GM12864 (cell line): ENCODE measurements at regions not wholly inside any gene's neighbourhood (a gene's known extent, or its start where the extent isn't known, plus 50 kb on each side); places are given as distances from the start of the nearest gene placed in this dataset.
"Not testable (repeated sequence)": the region's sequence is repeated elsewhere in the genome, so short reads cannot be mapped to it uniquely, and the experiment has no call there.

ENCODE experiments used
- DNase-seq: peaks from one replicate; pipeline ENCODE4 v3.0.0-alpha.2; 2011; ENCODE audit warnings: low read depth
- H3K4me3 ChIP-seq: 2 replicates; pipeline ENCODE4 v1.5.1; 2011; ENCODE audit warnings: mild to moderate bottlenecking, low read depth, low read length, control low read depth
- TF ChIP-seq, protein P1 (sequence below): IDR thresholded peaks from 2 replicates; pipeline ENCODE4 v1.5.1; 2011; ENCODE audit warnings: low read depth, mild to moderate bottlenecking, moderate library complexity, low read length, control low read depth, inconsistent platforms; ENCODE audit errors: missing control alignments

DNA sequence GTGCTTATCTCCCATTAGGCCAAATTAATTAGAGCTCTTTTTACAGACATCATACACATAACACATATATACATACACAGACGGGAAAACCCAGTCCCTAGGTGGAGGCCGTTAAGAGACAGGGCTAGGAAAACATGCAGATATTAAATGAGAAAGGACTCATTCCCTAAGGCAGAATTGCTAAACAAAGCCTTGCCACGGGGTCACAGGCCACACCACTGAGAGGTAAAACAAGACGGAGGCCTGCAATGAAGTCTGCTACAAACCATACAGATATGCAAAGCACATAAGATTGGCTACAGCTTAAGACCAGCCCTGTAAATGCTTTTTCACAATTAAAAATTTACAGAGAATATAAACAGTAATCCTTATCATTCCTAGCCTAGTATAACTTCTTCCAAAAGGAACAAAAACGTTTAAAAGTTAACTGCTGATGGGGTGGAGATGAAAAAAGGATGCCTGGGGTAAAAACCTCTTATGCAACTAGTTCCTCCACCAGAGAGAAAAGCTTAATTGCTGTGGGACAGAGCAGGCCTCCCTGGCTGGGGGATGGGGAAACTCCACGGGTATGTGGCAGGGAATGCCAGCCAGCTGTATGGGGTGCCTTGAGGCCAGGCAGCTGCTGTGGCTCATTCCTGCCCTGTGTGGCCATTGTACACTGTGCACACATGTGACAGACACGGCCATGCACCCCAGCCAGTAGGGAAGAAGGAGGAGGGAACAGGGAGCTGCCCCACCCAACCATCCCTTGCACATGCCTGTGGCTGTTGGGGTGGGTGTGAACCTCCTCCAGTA, 481.4 kb upstream of the LMCD1 start:
- DNase-seq, result no peak
- H3K4me3 ChIP-seq, result no peak overlapping the region
- TF ChIP-seq, protein P1, sequence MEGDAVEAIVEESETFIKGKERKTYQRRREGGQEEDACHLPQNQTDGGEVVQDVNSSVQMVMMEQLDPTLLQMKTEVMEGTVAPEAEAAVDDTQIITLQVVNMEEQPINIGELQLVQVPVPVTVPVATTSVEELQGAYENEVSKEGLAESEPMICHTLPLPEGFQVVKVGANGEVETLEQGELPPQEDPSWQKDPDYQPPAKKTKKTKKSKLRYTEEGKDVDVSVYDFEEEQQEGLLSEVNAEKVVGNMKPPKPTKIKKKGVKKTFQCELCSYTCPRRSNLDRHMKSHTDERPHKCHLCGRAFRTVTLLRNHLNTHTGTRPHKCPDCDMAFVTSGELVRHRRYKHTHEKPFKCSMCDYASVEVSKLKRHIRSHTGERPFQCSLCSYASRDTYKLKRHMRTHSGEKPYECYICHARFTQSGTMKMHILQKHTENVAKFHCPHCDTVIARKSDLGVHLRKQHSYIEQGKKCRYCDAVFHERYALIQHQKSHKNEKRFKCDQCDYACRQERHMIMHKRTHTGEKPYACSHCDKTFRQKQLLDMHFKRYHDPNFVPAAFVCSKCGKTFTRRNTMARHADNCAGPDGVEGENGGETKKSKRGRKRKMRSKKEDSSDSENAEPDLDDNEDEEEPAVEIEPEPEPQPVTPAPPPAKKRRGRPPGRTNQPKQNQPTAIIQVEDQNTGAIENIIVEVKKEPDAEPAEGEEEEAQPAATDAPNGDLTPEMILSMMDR, result no peak

DNA sequence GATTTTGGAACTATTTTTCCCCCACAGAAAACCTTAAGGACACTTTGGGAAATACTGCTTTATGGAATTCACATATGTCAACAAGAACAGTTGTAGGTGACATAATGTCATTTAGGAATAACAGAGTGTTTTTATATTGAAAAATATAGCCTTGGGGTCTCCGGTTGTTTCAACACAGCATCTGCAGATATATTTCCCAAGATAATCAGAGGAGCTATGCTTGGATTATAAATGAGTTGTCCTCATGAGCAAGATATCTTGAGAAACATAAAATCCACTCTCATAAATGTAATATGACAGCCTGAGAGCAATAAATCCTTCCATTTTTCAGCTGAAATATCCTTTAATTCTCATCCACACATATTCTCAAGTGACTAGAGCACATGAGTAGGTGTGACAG, 473.7 kb upstream of the LMCD1 start:
- TF ChIP-seq, protein P1, result no peak
- no peak overlapping the region for H3K4me3 ChIP-seq
- DNase-seq, result no peak

DNA sequence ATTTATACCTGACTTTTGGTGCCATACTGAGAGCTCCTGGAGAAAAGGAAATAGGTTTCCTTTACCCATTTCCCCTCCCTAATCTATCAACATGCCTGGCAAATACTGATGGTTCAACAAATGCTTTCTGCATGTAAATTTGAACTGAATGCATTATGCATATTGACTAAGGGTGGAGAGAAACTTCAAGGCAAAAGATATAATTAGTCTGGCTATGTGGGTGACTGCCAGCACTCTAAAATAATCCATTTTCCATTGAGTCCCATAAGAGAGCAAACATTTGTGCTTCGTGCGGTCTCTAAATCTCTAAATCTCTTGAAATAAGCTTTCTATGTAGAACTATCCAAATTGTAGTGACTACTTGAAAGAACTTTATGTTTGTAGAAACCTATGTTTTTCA, 451.3 kb upstream of the LMCD1 start:
- H3K4me3 ChIP-seq, result no peak overlapping the region
- DNase-seq, result no peak
- TF ChIP-seq, protein P1, result no peak

- H3K4me3 ChIP-seq, result no peak overlapping the region
- DNase-seq, result no peak
- TF ChIP-seq, protein P1, result no peak
These were observed 449.0 kb upstream of the LMCD1 start for GRCh38 chr3:8052659-8053058.

- not testable (repeated sequence) for H3K4me3 ChIP-seq, DNase-seq
These were observed 433.5 kb upstream of the LMCD1 start for GRCh38 chr3:8068135-8068534.

- TF ChIP-seq, protein P1, result no peak
- no peak overlapping the region for H3K4me3 ChIP-seq
- DNase-seq, result no peak
These were observed 432.2 kb upstream of the LMCD1 start for GRCh38 chr3:8069471-8069870.

DNA sequence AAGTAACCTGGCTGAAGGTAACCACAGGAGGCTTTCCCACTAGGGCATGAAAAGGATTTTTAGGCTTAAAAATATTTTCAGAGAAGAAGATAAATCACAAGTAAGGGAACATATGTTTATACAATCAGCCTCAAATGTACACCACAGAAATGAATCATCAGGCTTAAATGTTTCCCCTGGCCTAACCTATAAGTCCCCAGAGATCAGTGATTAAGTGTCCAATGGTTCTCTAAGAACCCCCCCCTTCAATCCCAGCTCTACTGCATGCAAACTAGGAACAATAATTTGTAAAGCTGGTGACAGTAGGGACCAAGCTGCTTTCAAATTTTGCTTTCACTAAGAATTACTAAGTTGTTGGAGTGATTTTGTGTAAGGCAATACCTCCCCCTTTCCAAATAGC, 431.6 kb upstream of the LMCD1 start:
- TF ChIP-seq, protein P1, result no peak

GRCh38 chr3:8074740-8075139, 426.9 kb upstream of the LMCD1 start:
- DNase-seq, H3K4me3 ChIP-seq: not testable (repeated sequence)

More for the DNA sequence above, 431.6 kb upstream of the LMCD1 start:
- no peak overlapping the region for H3K4me3 ChIP-seq
- no peak for DNase-seq
